SK-N-SH (cell line): ENCODE measurements at regions not wholly inside any gene's neighbourhood (a gene's known extent, or its start where the extent isn't known, plus 50 kb on each side); places are given as distances from the start of the nearest gene placed in this dataset.

Source experiments
- CHD2 ChIP-seq: fragments of 150-350 bp; IDR thresholded peaks from 2 replicates; pipeline ENCODE4 v1.6.1; 2018; ENCODE audit warnings: low read length; ENCODE audit not compliant: partially characterized antibody
- EP300 ChIP-seq, 2 experiments: IDR thresholded peaks; 2 replicates each; pipeline versions ENCODE4 v1.4.0 to v1.6.1; 2012; ENCODE audit warnings: borderline replicate concordance in 1 of 2, low read depth in 1 of 2, low read length in 1 of 2
- GABPA ChIP-seq: IDR thresholded peaks from 2 replicates; pipeline ENCODE4 v1.4.0; 2012; ENCODE audit warnings: low read depth, mild to moderate bottlenecking
- POLR2AphosphoS5 ChIP-seq: IDR thresholded peaks from 2 replicates; pipeline ENCODE4 v1.6.1; 2012; ENCODE audit warnings: low read depth, low read length
- RAD21 ChIP-seq: IDR thresholded peaks from 2 replicates; pipeline ENCODE4 v1.6.1; 2012; ENCODE audit warnings: mild to moderate bottlenecking, low read length
- SMC3 ChIP-seq: IDR thresholded peaks from 2 replicates; pipeline ENCODE4 v1.6.1; 2012; ENCODE audit warnings: low read depth, low read length, improper control_type of control experiment
- YY1 ChIP-seq: IDR thresholded peaks from 2 replicates; pipeline ENCODE4 v1.4.0; 2012; ENCODE audit warnings: low read depth, mild to moderate bottlenecking
- TF ChIP-seq, protein P1 (sequence below): fragments of 200-600 bp; sonication (generic); IDR thresholded peaks from 2 replicates; pipeline ENCODE4 v1.6.1; 2017; ENCODE audit warnings: antibody characterized with exemption, mild to moderate bottlenecking, moderate library complexity
- TF ChIP-seq, protein P2 (sequence below): IDR thresholded peaks from 2 replicates; pipeline ENCODE4 v1.6.1; 2012; ENCODE audit warnings: mild to moderate bottlenecking, low read depth, low read length, moderate library complexity
- TF ChIP-seq, protein P3 (sequence below): IDR thresholded peaks from 2 replicates; pipeline ENCODE4 v1.4.0; 2012; ENCODE audit warnings: low read depth
- TF ChIP-seq, protein P4 (sequence below): IDR thresholded peaks from 2 replicates; pipeline ENCODE4 v1.4.0; 2012; ENCODE audit warnings: low read depth, borderline replicate concordance

DNA sequence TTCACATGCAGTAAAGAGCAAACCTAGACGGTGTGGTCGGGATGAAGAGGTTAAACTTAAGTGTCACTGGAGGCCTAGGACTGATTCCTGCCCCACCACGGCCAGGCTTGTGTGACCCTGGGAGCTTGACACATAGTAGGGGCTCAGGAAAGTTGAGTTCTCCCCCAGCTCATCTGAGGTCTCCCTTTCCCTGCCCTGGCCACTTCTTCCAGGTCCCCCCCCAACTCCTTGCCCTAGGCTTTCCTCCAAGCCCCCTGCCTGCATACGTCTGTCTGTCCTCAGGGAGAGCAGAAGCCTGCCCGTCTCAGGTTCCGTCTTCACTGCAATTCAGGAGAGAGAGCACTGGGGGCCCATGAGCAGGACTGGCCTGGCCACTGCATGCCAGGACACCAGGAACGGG, 225.8 kb downstream of the PTPRU start:
- TF ChIP-seq SMC3, result no peak
- TF ChIP-seq, protein P1, sequence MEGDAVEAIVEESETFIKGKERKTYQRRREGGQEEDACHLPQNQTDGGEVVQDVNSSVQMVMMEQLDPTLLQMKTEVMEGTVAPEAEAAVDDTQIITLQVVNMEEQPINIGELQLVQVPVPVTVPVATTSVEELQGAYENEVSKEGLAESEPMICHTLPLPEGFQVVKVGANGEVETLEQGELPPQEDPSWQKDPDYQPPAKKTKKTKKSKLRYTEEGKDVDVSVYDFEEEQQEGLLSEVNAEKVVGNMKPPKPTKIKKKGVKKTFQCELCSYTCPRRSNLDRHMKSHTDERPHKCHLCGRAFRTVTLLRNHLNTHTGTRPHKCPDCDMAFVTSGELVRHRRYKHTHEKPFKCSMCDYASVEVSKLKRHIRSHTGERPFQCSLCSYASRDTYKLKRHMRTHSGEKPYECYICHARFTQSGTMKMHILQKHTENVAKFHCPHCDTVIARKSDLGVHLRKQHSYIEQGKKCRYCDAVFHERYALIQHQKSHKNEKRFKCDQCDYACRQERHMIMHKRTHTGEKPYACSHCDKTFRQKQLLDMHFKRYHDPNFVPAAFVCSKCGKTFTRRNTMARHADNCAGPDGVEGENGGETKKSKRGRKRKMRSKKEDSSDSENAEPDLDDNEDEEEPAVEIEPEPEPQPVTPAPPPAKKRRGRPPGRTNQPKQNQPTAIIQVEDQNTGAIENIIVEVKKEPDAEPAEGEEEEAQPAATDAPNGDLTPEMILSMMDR, result no peak
- TF ChIP-seq, protein P2, sequence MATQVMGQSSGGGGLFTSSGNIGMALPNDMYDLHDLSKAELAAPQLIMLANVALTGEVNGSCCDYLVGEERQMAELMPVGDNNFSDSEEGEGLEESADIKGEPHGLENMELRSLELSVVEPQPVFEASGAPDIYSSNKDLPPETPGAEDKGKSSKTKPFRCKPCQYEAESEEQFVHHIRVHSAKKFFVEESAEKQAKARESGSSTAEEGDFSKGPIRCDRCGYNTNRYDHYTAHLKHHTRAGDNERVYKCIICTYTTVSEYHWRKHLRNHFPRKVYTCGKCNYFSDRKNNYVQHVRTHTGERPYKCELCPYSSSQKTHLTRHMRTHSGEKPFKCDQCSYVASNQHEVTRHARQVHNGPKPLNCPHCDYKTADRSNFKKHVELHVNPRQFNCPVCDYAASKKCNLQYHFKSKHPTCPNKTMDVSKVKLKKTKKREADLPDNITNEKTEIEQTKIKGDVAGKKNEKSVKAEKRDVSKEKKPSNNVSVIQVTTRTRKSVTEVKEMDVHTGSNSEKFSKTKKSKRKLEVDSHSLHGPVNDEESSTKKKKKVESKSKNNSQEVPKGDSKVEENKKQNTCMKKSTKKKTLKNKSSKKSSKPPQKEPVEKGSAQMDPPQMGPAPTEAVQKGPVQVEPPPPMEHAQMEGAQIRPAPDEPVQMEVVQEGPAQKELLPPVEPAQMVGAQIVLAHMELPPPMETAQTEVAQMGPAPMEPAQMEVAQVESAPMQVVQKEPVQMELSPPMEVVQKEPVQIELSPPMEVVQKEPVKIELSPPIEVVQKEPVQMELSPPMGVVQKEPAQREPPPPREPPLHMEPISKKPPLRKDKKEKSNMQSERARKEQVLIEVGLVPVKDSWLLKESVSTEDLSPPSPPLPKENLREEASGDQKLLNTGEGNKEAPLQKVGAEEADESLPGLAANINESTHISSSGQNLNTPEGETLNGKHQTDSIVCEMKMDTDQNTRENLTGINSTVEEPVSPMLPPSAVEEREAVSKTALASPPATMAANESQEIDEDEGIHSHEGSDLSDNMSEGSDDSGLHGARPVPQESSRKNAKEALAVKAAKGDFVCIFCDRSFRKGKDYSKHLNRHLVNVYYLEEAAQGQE, result no peak
- TF ChIP-seq, protein P3, sequence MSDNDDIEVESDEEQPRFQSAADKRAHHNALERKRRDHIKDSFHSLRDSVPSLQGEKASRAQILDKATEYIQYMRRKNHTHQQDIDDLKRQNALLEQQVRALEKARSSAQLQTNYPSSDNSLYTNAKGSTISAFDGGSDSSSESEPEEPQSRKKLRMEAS, result no peak
- TF ChIP-seq RAD21, result no peak
- TF ChIP-seq POLR2AphosphoS5, result no peak
- no peak for TF ChIP-seq CHD2
- no peak for TF ChIP-seq EP300 (IDR thresholded peaks at IDR 0.05; ENCODE audit: borderline replicate concordance in 1 of 2, low read depth in 1 of 2, low read length in 1 of 2)
- no peak for TF ChIP-seq YY1
- TF ChIP-seq GABPA, result no peak
- TF ChIP-seq, protein P4, sequence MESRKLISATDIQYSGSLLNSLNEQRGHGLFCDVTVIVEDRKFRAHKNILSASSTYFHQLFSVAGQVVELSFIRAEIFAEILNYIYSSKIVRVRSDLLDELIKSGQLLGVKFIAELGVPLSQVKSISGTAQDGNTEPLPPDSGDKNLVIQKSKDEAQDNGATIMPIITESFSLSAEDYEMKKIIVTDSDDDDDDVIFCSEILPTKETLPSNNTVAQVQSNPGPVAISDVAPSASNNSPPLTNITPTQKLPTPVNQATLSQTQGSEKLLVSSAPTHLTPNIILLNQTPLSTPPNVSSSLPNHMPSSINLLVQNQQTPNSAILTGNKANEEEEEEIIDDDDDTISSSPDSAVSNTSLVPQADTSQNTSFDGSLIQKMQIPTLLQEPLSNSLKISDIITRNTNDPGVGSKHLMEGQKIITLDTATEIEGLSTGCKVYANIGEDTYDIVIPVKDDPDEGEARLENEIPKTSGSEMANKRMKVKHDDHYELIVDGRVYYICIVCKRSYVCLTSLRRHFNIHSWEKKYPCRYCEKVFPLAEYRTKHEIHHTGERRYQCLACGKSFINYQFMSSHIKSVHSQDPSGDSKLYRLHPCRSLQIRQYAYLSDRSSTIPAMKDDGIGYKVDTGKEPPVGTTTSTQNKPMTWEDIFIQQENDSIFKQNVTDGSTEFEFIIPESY, result no peak
